Uterus (tissue), 3 donors: ENCODE measurements at regions not wholly inside any gene's neighbourhood (a gene's known extent, or its start where the extent isn't known, plus 50 kb on each side); places are given as distances from the start of the nearest gene placed in this dataset.
"Not testable (repeated sequence)": the region's sequence is repeated elsewhere in the genome, so short reads cannot be mapped to it uniquely, and the experiment has no call there.

Source experiments
- DNase-seq, 2 donors: peaks; one replicate each; pipeline ENCODE4 v3.0.0-alpha.2; 2019 to 2020
- H3K27ac ChIP-seq, 2 donors: fragments of 200-600 bp; sonication (generic); 1 replicate in 1 of 2; 2 replicates in 1 of 2; pipeline ENCODE4 v1.5.1; 2016 to 2018
- H3K27me3 ChIP-seq, 2 donors: fragments of 200-600 bp; sonication (generic); one replicate each; pipeline ENCODE4 v1.5.1; 2018 to 2019; ENCODE audit warnings: control low read depth in 1 of 2
- H3K36me3 ChIP-seq, 2 donors: fragments of 200-600 bp; sonication (generic); one replicate each; pipeline ENCODE4 v1.5.1; 2019; ENCODE audit warnings: control low read depth in 1 of 2
- H3K4me1 ChIP-seq, 2 donors: fragments of 200-600 bp; sonication (generic); one replicate each; pipeline ENCODE4 v1.5.1; 2018 to 2019; ENCODE audit warnings: control low read depth in 1 of 2
- H3K4me3 ChIP-seq, 2 donors: fragments of 200-600 bp; sonication (generic); 1 replicate in 1 of 2; 2 replicates in 1 of 2; pipeline ENCODE4 v1.5.1; 2018 to 2019; ENCODE audit warnings: mild to moderate bottlenecking in 1 of 2
- H3K9me3 ChIP-seq, 2 donors: fragments of 200-600 bp; sonication (generic); one replicate each; pipeline ENCODE4 v1.5.1; 2019; ENCODE audit warnings: control low read depth in 1 of 2
- POLR2A ChIP-seq, 2 donors: fragments of 450-650 bp; IDR thresholded peaks; one replicate each; pipeline ENCODE4 v1.6.1; 2016; ENCODE audit warnings: antibody characterized with exemption in 2 of 2, mild to moderate bottlenecking in 1 of 2, moderate library complexity in 1 of 2
- intact Hi-C: fragments of 100-400 bp; cut with DNase I; formaldehyde crosslinking; loops from one replicate; pipeline ENCODE4 v1.15.1; 2023; ENCODE audit warnings: low total_unique reads
- TF ChIP-seq, protein P1 (sequence below), 4 experiments: fragments of 200-600 bp in 2 of 4; fragments of 450-650 bp in 2 of 4; sonication (generic) in 2 of 4; IDR thresholded peaks; one replicate each; pipeline ENCODE4 v1.5.1; 2016 to 2019; ENCODE audit warnings: antibody characterized with exemption in 4 of 4, mild to moderate bottlenecking in 2 of 4, moderate library complexity in 1 of 4
- donor health status: DM: yes; HTN: yes; CAD: no.

DNA sequence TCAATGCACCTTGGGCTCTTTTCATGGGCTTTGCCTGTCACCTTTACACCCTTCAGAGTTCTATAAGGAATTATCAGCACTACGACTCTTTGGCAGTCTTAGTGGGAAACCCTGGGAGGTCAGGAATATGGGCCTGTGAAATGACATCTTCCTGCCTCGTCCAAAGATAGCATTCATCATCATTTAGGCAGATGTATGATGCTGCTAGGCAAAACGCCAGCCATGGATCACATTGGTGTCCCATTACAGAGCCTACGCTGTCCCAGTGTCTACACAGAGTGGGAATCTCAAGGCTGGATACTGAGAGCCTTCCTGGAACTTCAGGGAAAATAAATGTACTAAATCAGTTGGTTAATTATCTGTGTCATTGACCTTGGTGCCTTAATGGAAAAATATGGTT is 259.4 kb upstream of the CELF2 start:
- no peaks in the 10 kb centered on the region for H3K9me3 ChIP-seq
- intact Hi-C loops, result no loop called here
- no peak for DNase-seq
- no peak overlapping the region for H3K4me3 ChIP-seq
- H3K4me1 ChIP-seq, result no peaks in the 10 kb centered on the region
- H3K27me3 ChIP-seq, result no peaks in the 10 kb centered on the region
- TF ChIP-seq, protein P1, sequence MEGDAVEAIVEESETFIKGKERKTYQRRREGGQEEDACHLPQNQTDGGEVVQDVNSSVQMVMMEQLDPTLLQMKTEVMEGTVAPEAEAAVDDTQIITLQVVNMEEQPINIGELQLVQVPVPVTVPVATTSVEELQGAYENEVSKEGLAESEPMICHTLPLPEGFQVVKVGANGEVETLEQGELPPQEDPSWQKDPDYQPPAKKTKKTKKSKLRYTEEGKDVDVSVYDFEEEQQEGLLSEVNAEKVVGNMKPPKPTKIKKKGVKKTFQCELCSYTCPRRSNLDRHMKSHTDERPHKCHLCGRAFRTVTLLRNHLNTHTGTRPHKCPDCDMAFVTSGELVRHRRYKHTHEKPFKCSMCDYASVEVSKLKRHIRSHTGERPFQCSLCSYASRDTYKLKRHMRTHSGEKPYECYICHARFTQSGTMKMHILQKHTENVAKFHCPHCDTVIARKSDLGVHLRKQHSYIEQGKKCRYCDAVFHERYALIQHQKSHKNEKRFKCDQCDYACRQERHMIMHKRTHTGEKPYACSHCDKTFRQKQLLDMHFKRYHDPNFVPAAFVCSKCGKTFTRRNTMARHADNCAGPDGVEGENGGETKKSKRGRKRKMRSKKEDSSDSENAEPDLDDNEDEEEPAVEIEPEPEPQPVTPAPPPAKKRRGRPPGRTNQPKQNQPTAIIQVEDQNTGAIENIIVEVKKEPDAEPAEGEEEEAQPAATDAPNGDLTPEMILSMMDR (IDR thresholded peaks at IDR 0.05), result no peak
- no peak for TF ChIP-seq POLR2A (IDR thresholded peaks at IDR 0.05)
- no peaks in the 10 kb centered on the region for H3K36me3 ChIP-seq
- H3K27ac ChIP-seq, result no peak overlapping the region

DNA sequence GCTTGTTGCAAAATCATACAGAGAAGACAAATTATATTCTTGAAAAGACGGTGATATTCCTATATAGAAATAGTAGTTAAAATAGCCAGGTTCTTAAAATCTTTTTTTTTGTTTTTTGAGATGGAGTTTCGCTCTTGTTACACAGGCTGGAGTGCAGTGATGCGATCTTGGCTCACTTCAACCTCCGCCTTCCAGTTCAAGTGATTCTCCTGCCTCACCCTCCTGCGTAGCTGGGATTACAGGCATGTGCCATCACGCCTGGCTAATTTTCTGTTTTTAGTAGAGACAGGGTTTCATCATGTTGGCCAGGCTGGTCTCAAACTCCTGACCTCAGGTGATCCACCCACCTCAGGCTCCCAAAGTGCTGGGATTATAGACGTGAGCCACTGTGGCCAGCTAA is 257.9 kb upstream of the CELF2 start:
- intact Hi-C loops, H3K27ac ChIP-seq, H3K27me3 ChIP-seq, H3K9me3 ChIP-seq, H3K36me3 ChIP-seq, H3K4me1 ChIP-seq, H3K4me3 ChIP-seq, DNase-seq: not testable (repeated sequence)

DNA sequence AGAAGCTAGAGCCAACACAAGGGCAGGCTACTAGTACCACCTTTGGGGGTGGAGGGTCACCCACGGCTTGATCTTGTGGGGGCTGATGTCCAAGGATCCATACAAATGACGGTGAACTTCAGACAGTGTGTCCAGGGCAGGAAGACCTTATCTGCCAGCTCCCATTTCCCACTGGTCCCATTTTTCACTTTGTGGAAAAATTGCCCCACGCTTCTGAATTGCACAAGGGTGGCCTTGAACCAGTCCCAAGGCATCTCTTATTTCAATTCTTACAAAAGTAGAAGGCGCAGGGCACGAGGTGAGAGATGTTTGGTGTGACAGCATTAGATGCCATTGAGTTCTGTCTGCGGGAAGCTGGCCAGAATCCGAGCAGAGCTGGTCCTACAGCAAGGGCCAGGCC is 252.7 kb upstream of the CELF2 start:
- intact Hi-C loops, result no loop called here
- Histone ChIP-seq H3K36me3 (no peaks in the 10 kb centered on the region), H3K4me3 (no peak overlapping the region), H3K27ac (no peak overlapping the region), H3K27me3 (no peaks in the 10 kb centered on the region), H3K4me1 (no peaks in the 10 kb centered on the region), H3K9me3 (no peaks in the 10 kb centered on the region)
- DNase-seq, result no peak
- TF ChIP-seq POLR2A (IDR thresholded peaks at IDR 0.05), result no peak
- TF ChIP-seq, protein P1 (IDR thresholded peaks at IDR 0.05), result no peak

DNA sequence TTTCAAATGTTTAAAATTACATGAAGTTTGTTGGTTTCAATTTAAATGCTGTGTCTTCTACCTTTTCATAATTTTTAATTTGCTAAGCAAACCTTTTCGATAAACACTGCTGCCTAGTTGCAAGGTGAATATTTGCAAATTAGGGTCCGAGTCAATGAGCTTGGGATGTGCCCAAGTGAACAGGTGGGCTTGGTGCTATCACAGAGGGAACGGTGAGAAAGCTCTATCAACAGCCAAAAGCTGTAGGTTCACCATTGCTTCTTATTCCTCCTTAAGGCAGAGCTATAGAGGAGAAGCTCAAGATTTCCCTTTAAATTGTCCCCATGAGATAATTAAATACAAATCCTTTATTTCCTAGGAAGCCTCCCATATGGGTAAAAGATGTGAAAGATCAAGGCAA is 245.3 kb upstream of the CELF2 start:
- no peaks in the 10 kb centered on the region for H3K4me1 ChIP-seq
- no peaks in the 10 kb centered on the region for H3K36me3 ChIP-seq
- intact Hi-C loops, result no loop called here
- TF ChIP-seq POLR2A (IDR thresholded peaks at IDR 0.05), result no peak
- TF ChIP-seq, protein P1 (IDR thresholded peaks at IDR 0.05), result no peak
- H3K27me3 ChIP-seq, result no peaks in the 10 kb centered on the region
- no peak for DNase-seq
- no peak overlapping the region for H3K27ac ChIP-seq
- no peaks in the 10 kb centered on the region for H3K9me3 ChIP-seq
- H3K4me3 ChIP-seq, result no peak overlapping the region

DNA sequence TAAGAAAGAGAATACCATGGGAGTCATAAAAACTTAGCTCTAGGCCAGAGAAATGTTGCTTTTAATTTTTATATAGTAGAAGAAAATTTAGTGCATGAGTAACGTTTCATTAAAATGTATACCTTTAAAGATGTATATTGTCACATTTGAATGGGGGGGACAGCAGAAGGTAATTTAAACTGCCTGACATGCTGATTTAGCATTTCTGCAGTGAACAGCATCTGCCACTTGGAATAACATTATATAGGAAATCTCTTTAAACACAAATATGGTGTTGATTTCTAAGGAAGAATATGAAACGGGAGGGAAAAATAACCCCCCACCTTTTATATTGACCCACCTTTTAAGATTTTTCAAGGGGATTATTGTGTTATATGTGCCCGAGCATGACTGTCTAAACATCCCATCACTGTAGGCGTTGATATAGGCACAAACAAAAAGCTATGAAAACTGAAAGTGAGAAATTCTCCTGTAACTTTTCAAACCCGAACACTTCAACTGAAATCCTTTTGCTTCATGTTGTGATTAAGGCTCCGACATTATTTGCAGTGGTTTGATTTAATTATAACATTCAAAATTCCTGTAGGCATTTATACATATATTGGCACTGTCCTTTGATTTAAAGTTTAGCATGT is 244.7 kb upstream of the CELF2 start:
- Histone ChIP-seq H3K36me3 (no peaks in the 10 kb centered on the region), H3K27me3 (no peaks in the 10 kb centered on the region), H3K4me1 (no peaks in the 10 kb centered on the region), H3K4me3 (no peak overlapping the region), H3K27ac (no peak overlapping the region), H3K9me3 (no peaks in the 10 kb centered on the region)
- DNase-seq, result no peak
- intact Hi-C loops, result no loop called here
- no peak for TF ChIP-seq POLR2A (IDR thresholded peaks at IDR 0.05)
- TF ChIP-seq, protein P1 (IDR thresholded peaks at IDR 0.05), result no peak

DNA sequence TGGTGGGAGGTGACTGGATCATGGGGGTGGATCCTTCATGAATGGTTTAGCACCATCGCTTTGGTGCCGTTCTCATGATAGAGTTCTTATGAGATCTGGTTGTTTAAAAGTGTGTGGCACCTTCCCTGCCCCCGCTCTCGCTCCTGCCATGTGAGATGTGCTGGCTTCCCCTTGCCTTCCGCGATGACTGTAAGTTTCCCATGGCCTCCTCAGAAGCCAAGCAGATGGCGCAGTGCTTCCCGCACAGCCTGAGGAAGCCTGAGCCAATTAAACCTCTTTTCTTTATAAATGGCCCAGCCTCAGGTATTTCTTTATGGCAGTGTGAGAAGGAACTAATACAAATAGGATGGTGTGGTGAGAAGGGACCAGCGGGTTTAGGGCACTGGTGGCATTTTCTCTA is 243.3 kb upstream of the CELF2 start:
- Histone ChIP-seq H3K4me1 (no peaks in the 10 kb centered on the region), H3K9me3 (no peaks in the 10 kb centered on the region), H3K4me3 (no peak overlapping the region), H3K36me3 (no peaks in the 10 kb centered on the region), H3K27me3 (no peaks in the 10 kb centered on the region), H3K27ac (no peak overlapping the region)
- TF ChIP-seq, protein P1 (IDR thresholded peaks at IDR 0.05), result no peak
- no peak for TF ChIP-seq POLR2A (IDR thresholded peaks at IDR 0.05)
- no peak for DNase-seq
- intact Hi-C loops, result no loop called here
